ELR (cell line): ENCODE measurements at regions not wholly inside any gene's neighbourhood (a gene's known extent, or its start where the extent isn't known, plus 50 kb on each side); places are given as distances from the start of the nearest gene placed in this dataset.

Source experiments
- DNase-seq: peaks from one replicate; pipeline ENCODE4 v3.0.0-alpha.2; 2015; ENCODE audit warnings: low read depth

- DNase-seq, result no peak
These were observed 467.6 kb downstream of the PRKD1 start for GRCh38 chr14:29459969-29460560.

- DNase-seq, result peak; percentile 12
These were observed 466.5 kb downstream of the PRKD1 start for GRCh38 chr14:29461101-29461500.

GRCh38 chr14:29461506-29461905 is 466.1 kb downstream of the PRKD1 start:
- no peak for DNase-seq

- DNase-seq, result no peak
These were observed 465.3 kb downstream of the PRKD1 start for GRCh38 chr14:29462321-29462720.

DNA sequence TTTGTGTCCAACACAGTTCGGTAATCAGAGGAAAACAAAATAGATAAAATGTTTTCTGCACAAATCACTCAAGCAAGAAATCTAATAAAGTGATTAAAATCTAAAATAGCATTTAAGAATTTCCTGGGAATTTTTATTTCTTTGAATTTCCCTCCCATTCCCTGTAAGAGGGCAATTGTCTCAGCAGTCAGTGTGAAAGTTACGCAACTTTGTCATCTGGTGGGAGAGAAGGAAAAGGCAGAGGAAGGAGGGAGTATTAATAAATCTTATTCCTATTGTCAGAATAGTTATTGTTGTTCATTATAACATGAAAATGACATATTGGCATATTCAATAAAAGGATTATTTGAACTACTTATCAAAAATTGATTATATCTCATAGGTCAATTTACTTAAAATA is 464.9 kb downstream of the PRKD1 start:
- no peak for DNase-seq

GRCh38 chr14:29463727-29464395 is 463.8 kb downstream of the PRKD1 start:
- peak; percentile 30 for DNase-seq

- peak; percentile 2 for DNase-seq
These were observed 462.6 kb downstream of the PRKD1 start for GRCh38 chr14:29465095-29465494.

GRCh38 chr14:29475641-29476040 is 452.0 kb downstream of the PRKD1 start:
- peak; percentile 81 for DNase-seq

GRCh38 chr14:29486132-29486531 is 441.5 kb downstream of the PRKD1 start:
- DNase-seq, result no peak

GRCh38 chr14:29489911-29490425 is 437.7 kb downstream of the PRKD1 start:
- DNase-seq, result no peak

DNA sequence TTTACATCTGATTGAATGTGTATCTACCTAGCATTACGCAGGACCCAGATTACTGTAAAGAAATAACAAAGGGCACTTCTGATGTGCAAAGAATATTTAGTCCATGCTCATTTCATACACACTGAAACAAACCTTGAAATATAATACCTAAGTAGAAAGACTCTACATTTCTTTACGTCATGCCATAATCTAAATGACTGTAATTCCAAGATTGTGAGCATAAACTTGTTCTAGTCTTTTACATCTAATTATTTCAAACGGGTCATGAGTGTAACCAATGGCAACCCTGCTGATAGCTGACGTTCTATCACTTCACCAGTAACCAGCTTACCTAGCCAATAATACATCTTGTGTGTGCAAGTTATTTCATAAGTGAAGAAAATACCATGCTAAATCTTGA is 433.8 kb downstream of the PRKD1 start:
- no peak for DNase-seq

GRCh38 chr14:29494312-29494711 is 433.3 kb downstream of the PRKD1 start:
- DNase-seq, result no peak

GRCh38 chr14:29503903-29504302 is 423.7 kb downstream of the PRKD1 start:
- DNase-seq, result no peak

DNA sequence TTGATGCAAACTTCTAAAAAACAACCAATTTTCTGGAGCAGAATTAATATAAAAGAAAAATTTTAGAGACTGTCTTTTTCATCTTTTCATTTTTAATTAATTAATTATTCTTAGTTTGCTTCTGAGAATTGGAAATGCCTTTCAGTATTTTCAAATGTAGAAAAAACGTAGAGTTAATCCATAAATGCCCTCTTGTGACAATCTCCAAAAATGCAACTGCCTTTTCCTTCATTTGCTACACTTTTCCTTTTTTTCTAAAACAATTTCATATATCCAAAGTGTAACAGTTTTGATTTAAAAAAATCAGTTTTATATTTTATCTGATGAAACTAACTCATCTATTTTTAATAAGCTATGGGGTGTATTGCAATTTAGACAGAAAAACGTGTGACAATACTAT is 409.3 kb downstream of the PRKD1 start:
- peak; percentile 60 for DNase-seq

- peak; percentile 63 for DNase-seq
These were observed 406.0 kb downstream of the PRKD1 start for GRCh38 chr14:29521526-29522137.
